GM12878 (cell line): ENCODE measurements at regions not wholly inside any gene's neighbourhood (a gene's known extent, or its start where the extent isn't known, plus 50 kb on each side); places are given as distances from the start of the nearest gene placed in this dataset.

Experiments used
- ATAC-seq: fragments of 200-7000 bp; cut with Tn5 transposase; 3 replicates; pipeline ENCODE4 v1.9.1; 2020; ENCODE audit warnings: mild to moderate bottlenecking, moderate library complexity
- BruUV-seq: library from RNA; stranded (reverse); fragments of 400-500 nt; replicated peaks from 2 replicates; lab custom pipeline; 2021; lab: Mats Ljungman, UMichigan
- CTCF ChIA-PET: fragments of 300-600 bp; sonication (Branson Sonifier 250); formaldehyde crosslinking; extraction: SDS; loops from one replicate; lab custom pipeline; 2021; ENCODE audit warnings: inconsistent platforms; lab: Yijun Ruan, JAX
- POLR2A ChIA-PET: fragments of 350-600 bp; formaldehyde crosslinking; extraction: SDS; loops from one replicate; lab custom pipeline; 2021; ENCODE audit warnings: inconsistent platforms; lab: Charles Lee
- RAD21 ChIA-PET: fragments of 300-600 bp; sonication (Branson Sonifier 250); formaldehyde crosslinking; loops from one replicate; lab custom pipeline; 2023; ENCODE audit warnings: antibody characterized with exemption; ENCODE audit not compliant: unreplicated experiment; lab: Charles Lee
- SMC1A ChIA-PET: fragments of 300-600 bp; sonication (Branson Sonifier 250); formaldehyde crosslinking; loops from one replicate; lab custom pipeline; 2023; ENCODE audit not compliant: unreplicated experiment, uncharacterized antibody; lab: Charles Lee
- DNase-seq: peaks from one replicate; pipeline ENCODE4 v3.0.0-alpha.2; 2011; ENCODE audit warnings: low read depth, low spot score
- FAIRE-seq: peaks from 3 replicates; lab custom pipeline; 2011; peaks lifted over from hg19 to GRCh38; lab: Jason Lieb, UNC
- H2AFZ ChIP-seq: 2 replicates; pipeline ENCODE4 v1.6.0; 2011; ENCODE audit warnings: low read depth, low read length, control low read depth; ENCODE audit not compliant: control insufficient read depth
- H3K27ac ChIP-seq: 2 replicates; pipeline ENCODE4 v1.5.1; 2011; ENCODE audit warnings: control low read depth; ENCODE audit not compliant: control insufficient read depth, insufficient read depth
- H3K27me3 ChIP-seq, 2 experiments: replicated peaks in 1 of 2; 2 replicates each; pipeline versions ENCODE4 v1.6.0 to v1.6.1; 2011; ENCODE audit warnings: low read length in 1 of 2; ENCODE audit not compliant: control insufficient read depth in 2 of 2, insufficient read depth in 2 of 2
- H3K36me3 ChIP-seq, 2 experiments: 2 replicates each; pipeline ENCODE4 v1.5.1; 2011; ENCODE audit warnings: low read length in 1 of 2; ENCODE audit not compliant: control insufficient read depth in 2 of 2, insufficient read depth in 2 of 2
- H3K4me1 ChIP-seq: 2 replicates; pipeline ENCODE4 v1.6.1; 2011; ENCODE audit warnings: mild to moderate bottlenecking, low read length, moderate library complexity, mixed read lengths; ENCODE audit not compliant: control insufficient read depth, insufficient read depth
- H3K4me2 ChIP-seq: 2 replicates; pipeline ENCODE4 v1.6.0; 2011; ENCODE audit warnings: control low read depth; ENCODE audit not compliant: control insufficient read depth, insufficient read depth
- H3K4me3 ChIP-seq: fragments of 200-600 bp; sonication (generic); 2 replicates; pipeline ENCODE4 v1.5.1; 2016
- H3K79me2 ChIP-seq: 2 replicates; pipeline ENCODE4 v1.6.0; 2011; ENCODE audit warnings: low read length; ENCODE audit not compliant: control insufficient read depth, insufficient read depth
- H3K9ac ChIP-seq: 2 replicates; pipeline ENCODE4 v1.8.0; 2011; ENCODE audit warnings: low read length, control low read depth, mixed read lengths; ENCODE audit not compliant: control insufficient read depth, insufficient read depth
- H3K9me3 ChIP-seq: replicated peaks from 3 replicates; pipeline ENCODE4 v1.5.1; 2011; ENCODE audit warnings: mild to moderate bottlenecking, low read length; ENCODE audit not compliant: control insufficient read depth, insufficient read depth
- H4K20me1 ChIP-seq: 2 replicates; pipeline ENCODE4 v1.6.0; 2011; ENCODE audit not compliant: control insufficient read depth, insufficient read depth
- CBFB ChIP-seq: IDR thresholded peaks from 2 replicates; pipeline ENCODE4 v1.6.1; 2016; ENCODE audit warnings: antibody characterized with exemption, low read depth
- EED ChIP-seq: sonication (generic); IDR thresholded peaks from 2 replicates; pipeline ENCODE4 v1.6.1; 2016; ENCODE audit warnings: antibody characterized with exemption, low read depth
- EZH2 ChIP-seq: IDR thresholded peaks from 2 replicates; pipeline ENCODE4 v1.6.1; 2012; ENCODE audit warnings: low read depth, mild to moderate bottlenecking, control low read depth, inconsistent platforms, low read length, borderline replicate concordance; ENCODE audit not compliant: control insufficient read depth
- MEF2A ChIP-seq: IDR thresholded peaks from 2 replicates; pipeline ENCODE4 v1.6.1; 2011; ENCODE audit warnings: low read depth, mild to moderate bottlenecking, low read length, moderate library complexity; ENCODE audit not compliant: insufficient read depth
- NFYA ChIP-seq: IDR thresholded peaks from 2 replicates; pipeline ENCODE4 v1.6.1; 2011; ENCODE audit warnings: low read depth, mild to moderate bottlenecking, low read length, improper control_type of control experiment, borderline replicate concordance
- TBL1XR1 ChIP-seq: IDR thresholded peaks from 2 replicates; pipeline ENCODE4 v1.6.1; 2012; ENCODE audit warnings: low read depth, low read length, improper control_type of control experiment
- ZNF274 ChIP-seq: IDR thresholded peaks from one replicate; pipeline ENCODE4 v1.8.0; 2011; ENCODE audit not compliant: insufficient read length, insufficient read depth
- ZNF384 ChIP-seq: IDR thresholded peaks from 2 replicates; pipeline ENCODE4 v1.6.1; 2012; ENCODE audit warnings: low read depth, mild to moderate bottlenecking, low read length, improper control_type of control experiment, borderline replicate concordance
- ZSCAN29 ChIP-seq: fragments of 450-650 bp; IDR thresholded peaks from 2 replicates; pipeline ENCODE4 v1.6.1; 2017; ENCODE audit warnings: mild to moderate bottlenecking, moderate library complexity
- WGBS: methylation state at CpG from one replicate; pipeline ENCODE4 v1.1.6; 2016; ENCODE audit warnings: low lambda C conversion rate; ENCODE audit not compliant: insufficient replicate concordance, insufficient coverage; ENCODE audit errors: missing lambda C conversion rate; 5-methylcytosine and 5-hydroxymethylcytosine counted together
- in situ Hi-C: fragments of 300-500 bp; cut with MboI; formaldehyde crosslinking; loops from 9 replicates; pipeline ENCODE4 v1.14.3; 2018; ENCODE audit warnings: mixed read lengths
- intact Hi-C: fragments of 100-400 bp; cut with micrococcal nuclease; formaldehyde crosslinking; loops from one replicate; pipeline ENCODE4 v1.14.2; 2022; ENCODE audit not compliant: unreplicated experiment
- TF ChIP-seq, protein P1 (sequence below): IDR thresholded peaks from 2 replicates; pipeline ENCODE4 v1.6.1; 2011; ENCODE audit warnings: mild to moderate bottlenecking, low read depth, low read length, moderate library complexity; ENCODE audit not compliant: insufficient replicate concordance
- TF ChIP-seq, protein P2 (sequence below): IDR thresholded peaks from 2 replicates; pipeline ENCODE4 v1.6.1; 2011; ENCODE audit warnings: low read depth, low read length, improper control_type of control experiment, borderline replicate concordance
- TF ChIP-seq, protein P3 (sequence below): IDR thresholded peaks from 2 replicates; pipeline ENCODE4 v1.6.1; 2012; ENCODE audit warnings: low read depth, low read length, improper control_type of control experiment
- TF ChIP-seq, protein P4 (sequence below): fragments of 450-650 bp; IDR thresholded peaks from 2 replicates; pipeline ENCODE4 v1.6.1; 2017; ENCODE audit warnings: low read depth, mild to moderate bottlenecking, moderate library complexity

DNA sequence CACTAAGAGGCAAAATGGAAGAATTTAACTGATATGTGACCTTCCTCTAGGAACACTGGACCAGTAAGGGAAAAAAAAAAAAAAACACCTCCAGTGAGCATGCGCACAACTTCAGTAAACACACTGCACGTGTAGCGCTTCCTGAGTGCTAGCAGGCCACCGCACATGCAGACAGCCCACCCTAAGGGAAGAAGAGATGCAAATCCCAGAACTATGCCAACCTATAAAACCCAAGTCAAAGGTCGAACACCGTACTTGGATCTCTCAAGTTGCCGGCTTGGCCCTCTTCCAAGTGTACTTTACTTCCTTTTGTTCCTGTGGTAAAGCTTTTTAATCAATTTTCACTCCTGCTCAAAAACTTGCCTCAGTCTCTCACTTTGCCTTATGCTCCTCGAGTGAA, 64.5 kb upstream of the CADPS start (continued):
- TF ChIP-seq, protein P1, sequence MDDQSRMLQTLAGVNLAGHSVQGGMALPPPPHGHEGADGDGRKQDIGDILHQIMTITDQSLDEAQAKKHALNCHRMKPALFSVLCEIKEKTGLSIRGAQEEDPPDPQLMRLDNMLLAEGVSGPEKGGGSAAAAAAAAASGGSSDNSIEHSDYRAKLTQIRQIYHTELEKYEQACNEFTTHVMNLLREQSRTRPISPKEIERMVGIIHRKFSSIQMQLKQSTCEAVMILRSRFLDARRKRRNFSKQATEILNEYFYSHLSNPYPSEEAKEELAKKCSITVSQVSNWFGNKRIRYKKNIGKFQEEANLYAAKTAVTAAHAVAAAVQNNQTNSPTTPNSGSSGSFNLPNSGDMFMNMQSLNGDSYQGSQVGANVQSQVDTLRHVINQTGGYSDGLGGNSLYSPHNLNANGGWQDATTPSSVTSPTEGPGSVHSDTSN = no peak
- TF ChIP-seq NFYA (no peak), ZNF384 (no peak), EZH2 (no peak)

DNA sequence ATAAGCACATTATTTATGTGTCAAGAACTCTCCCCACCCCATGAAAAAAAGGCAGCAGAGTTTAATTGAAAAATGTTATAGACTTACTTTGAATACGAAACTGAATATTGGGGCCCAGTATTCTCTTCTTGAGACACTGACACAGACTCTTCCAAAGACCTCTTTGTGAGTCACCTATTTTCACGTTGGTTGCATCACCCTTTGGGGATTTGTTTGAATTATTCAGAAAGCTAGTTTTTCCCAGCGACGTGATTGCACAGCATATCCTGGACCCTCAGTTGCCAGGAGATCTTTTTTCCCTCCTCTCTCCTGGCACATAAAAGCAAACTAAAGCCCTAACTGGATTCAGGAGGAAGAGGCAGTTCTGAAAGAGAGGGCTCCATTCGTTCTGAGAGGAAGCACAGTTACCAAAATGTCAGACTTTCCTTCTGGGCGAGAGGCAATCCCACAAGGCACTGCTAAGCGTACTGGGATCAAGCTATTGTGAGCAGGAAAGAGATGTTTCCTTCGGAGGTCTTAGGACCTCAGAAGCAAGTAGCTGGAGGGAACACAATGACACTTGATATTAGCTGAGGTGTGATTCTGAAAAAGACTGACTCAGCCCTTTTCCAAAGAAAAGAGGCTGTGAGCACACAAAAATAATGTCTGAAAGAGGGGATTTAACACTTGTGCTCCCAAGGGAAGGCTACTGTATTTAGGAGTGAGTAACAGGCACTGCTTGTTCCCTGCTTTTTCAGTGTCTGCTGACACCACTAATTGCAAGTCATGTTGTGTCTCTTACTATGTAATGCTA, 65.8 kb upstream of the CADPS start:
- FAIRE-seq (no peak), ATAC-seq (no peak), DNase-seq (no peak)
- Histone ChIP-seq H3K4me2 (no peak overlapping the region), H3K27ac (no peak overlapping the region), H3K4me3 (no peak overlapping the region), H4K20me1 (no peaks in the 10 kb centered on the region), H3K9ac (no peak overlapping the region), H3K4me1 (no peaks in the 10 kb centered on the region), H2AFZ (no peak overlapping the region), H3K79me2 (no peaks in the 10 kb centered on the region), H3K9me3 (no peaks in the 10 kb centered on the region), H3K27me3 (no peaks in the 10 kb centered on the region), H3K36me3 (no peaks in the 10 kb centered on the region)
- ChIA-PET RAD21 (no interaction called here), POLR2A (no interaction called here), SMC1A (no interaction called here), CTCF (no interaction called here)
- BruUV-seq = no TSS peak
- in situ Hi-C loops = no loop called here
- WGBS = 24% methylated on average over 8 of the region's 8 CpGs
- intact Hi-C loops = no loop called here
- TF ChIP-seq, protein P2, sequence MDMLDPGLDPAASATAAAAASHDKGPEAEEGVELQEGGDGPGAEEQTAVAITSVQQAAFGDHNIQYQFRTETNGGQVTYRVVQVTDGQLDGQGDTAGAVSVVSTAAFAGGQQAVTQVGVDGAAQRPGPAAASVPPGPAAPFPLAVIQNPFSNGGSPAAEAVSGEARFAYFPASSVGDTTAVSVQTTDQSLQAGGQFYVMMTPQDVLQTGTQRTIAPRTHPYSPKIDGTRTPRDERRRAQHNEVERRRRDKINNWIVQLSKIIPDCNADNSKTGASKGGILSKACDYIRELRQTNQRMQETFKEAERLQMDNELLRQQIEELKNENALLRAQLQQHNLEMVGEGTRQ = no peak
- TF ChIP-seq, protein P1 = no peak
- TF ChIP-seq ZNF274 (no peak), TBL1XR1 (no peak), ZSCAN29 (no peak), EED (no peak), MEF2A (no peak), CBFB (no peak)
- TF ChIP-seq, protein P3, sequence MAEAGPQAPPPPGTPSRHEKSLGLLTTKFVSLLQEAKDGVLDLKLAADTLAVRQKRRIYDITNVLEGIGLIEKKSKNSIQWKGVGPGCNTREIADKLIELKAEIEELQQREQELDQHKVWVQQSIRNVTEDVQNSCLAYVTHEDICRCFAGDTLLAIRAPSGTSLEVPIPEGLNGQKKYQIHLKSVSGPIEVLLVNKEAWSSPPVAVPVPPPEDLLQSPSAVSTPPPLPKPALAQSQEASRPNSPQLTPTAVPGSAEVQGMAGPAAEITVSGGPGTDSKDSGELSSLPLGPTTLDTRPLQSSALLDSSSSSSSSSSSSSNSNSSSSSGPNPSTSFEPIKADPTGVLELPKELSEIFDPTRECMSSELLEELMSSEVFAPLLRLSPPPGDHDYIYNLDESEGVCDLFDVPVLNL = no peak
- TF ChIP-seq, protein P4, sequence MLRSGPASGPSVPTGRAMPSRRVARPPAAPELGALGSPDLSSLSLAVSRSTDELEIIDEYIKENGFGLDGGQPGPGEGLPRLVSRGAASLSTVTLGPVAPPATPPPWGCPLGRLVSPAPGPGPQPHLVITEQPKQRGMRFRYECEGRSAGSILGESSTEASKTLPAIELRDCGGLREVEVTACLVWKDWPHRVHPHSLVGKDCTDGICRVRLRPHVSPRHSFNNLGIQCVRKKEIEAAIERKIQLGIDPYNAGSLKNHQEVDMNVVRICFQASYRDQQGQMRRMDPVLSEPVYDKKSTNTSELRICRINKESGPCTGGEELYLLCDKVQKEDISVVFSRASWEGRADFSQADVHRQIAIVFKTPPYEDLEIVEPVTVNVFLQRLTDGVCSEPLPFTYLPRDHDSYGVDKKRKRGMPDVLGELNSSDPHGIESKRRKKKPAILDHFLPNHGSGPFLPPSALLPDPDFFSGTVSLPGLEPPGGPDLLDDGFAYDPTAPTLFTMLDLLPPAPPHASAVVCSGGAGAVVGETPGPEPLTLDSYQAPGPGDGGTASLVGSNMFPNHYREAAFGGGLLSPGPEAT = no peak
